OCI-LY1 (cell line): ENCODE measurements at regions not wholly inside any gene's neighbourhood (a gene's known extent, or its start where the extent isn't known, plus 50 kb on each side); places are given as distances from the start of the nearest gene placed in this dataset.

Source experiments
- H2AFZ ChIP-seq: fragments of 200-600 bp; sonication (generic), shearing (Covaris generic); 2 replicates; pipeline ENCODE4 v1.6.0; 2014; ENCODE audit warnings: antibody characterized with exemption, mild to moderate bottlenecking, low read length
- H3F3A ChIP-seq: fragments of 200-600 bp; sonication (generic), shearing (Covaris generic); 2 replicates; pipeline ENCODE4 v1.6.0; 2014; ENCODE audit warnings: mild to moderate bottlenecking, antibody characterized with exemption, low read length, moderate library complexity; ENCODE audit not compliant: insufficient read depth
- H3K27ac ChIP-seq: fragments of 200-600 bp; sonication (generic); 2 replicates; pipeline ENCODE4 v1.5.1; 2014; ENCODE audit warnings: low read length, mixed run types, mild to moderate bottlenecking, low read depth; ENCODE audit not compliant: poor library complexity, severe bottlenecking
- H3K27me3 ChIP-seq: fragments of 200-600 bp; sonication (generic); 2 replicates; pipeline ENCODE4 v1.6.0; 2014; ENCODE audit warnings: antibody characterized with exemption, mild to moderate bottlenecking, low read length, moderate library complexity; ENCODE audit not compliant: insufficient read depth
- H3K36me3 ChIP-seq: fragments of 200-600 bp; sonication (generic); 2 replicates; pipeline ENCODE4 v1.6.1; 2014; ENCODE audit warnings: mild to moderate bottlenecking, antibody characterized with exemption, low read length, moderate library complexity, mixed read lengths; ENCODE audit not compliant: insufficient read depth
- H3K4me1 ChIP-seq: fragments of 200-600 bp; sonication (generic); 2 replicates; pipeline ENCODE4 v1.5.1; 2014; ENCODE audit warnings: mild to moderate bottlenecking, low read length, moderate library complexity; ENCODE audit not compliant: insufficient read depth, severe bottlenecking
- H3K4me2 ChIP-seq: fragments of 200-600 bp; sonication (generic), shearing (Covaris generic); 2 replicates; pipeline ENCODE4 v1.6.1; 2014; ENCODE audit warnings: low read length
- H3K4me3 ChIP-seq: fragments of 200-600 bp; sonication (generic); 2 replicates; pipeline ENCODE4 v1.5.1; 2014; ENCODE audit warnings: low read length, low read depth, mild to moderate bottlenecking, mixed read lengths; ENCODE audit not compliant: poor library complexity, severe bottlenecking
- H3K79me2 ChIP-seq: fragments of 200-600 bp; shearing (Covaris generic); 2 replicates; pipeline ENCODE4 v1.6.1; 2016; ENCODE audit warnings: mixed run types, low read length, mixed read lengths; ENCODE audit not compliant: insufficient read depth
- H3K9ac ChIP-seq: fragments of 200-600 bp; sonication (generic), shearing (Covaris generic); 2 replicates; pipeline ENCODE4 v1.6.1; 2014; ENCODE audit warnings: mild to moderate bottlenecking, low read length, mixed read lengths
- H3K9me2 ChIP-seq: fragments of 200-600 bp; sonication (generic), shearing (Covaris generic); 2 replicates; pipeline ENCODE4 v1.6.1; 2014; ENCODE audit warnings: low read depth, mild to moderate bottlenecking, low read length, mixed read lengths
- H3K9me3 ChIP-seq: fragments of 200-600 bp; shearing (Covaris generic); 2 replicates; pipeline ENCODE4 v1.6.1; 2014; ENCODE audit warnings: low read length, mixed read lengths
- H4K20me1 ChIP-seq: fragments of 200-600 bp; sonication (generic), shearing (Covaris generic); 2 replicates; pipeline ENCODE4 v1.6.0; 2016; ENCODE audit warnings: mild to moderate bottlenecking, low read length; ENCODE audit not compliant: insufficient read depth
- CTCF ChIP-seq: fragments of 200-600 bp; sonication (generic), shearing (Covaris generic); IDR thresholded peaks from 2 replicates; pipeline ENCODE4 v1.5.1; 2017; ENCODE audit warnings: mild to moderate bottlenecking, antibody characterized with exemption, low read length, moderate library complexity, mixed read lengths
- EZH2 ChIP-seq: fragments of 200-600 bp; sonication (generic), shearing (Covaris generic); IDR thresholded peaks from 2 replicates; pipeline ENCODE4 v1.8.0; 2017; ENCODE audit warnings: borderline replicate concordance, mixed run types, mild to moderate bottlenecking, antibody characterized with exemption, low read length, moderate library complexity, mixed read lengths

- Histone ChIP-seq H3K27me3 (no peaks in the 10 kb centered on the region), H3K9ac (no peak overlapping the region), H2AFZ (no peak overlapping the region), H3K27ac (no peak overlapping the region), H3K4me2 (no peak overlapping the region), H3K4me3 (no peak overlapping the region), H3K79me2 (no peaks in the 10 kb centered on the region), H3F3A (no peaks in the 10 kb centered on the region), H3K9me2 (no peaks in the 10 kb centered on the region), H3K9me3 (no peaks in the 10 kb centered on the region), H3K36me3 (no peaks in the 10 kb centered on the region), H4K20me1 (no peaks in the 10 kb centered on the region), H3K4me1 (no peaks in the 10 kb centered on the region)
- TF ChIP-seq CTCF, result no peak
- TF ChIP-seq EZH2, result no peak
These were observed 143.5 kb upstream of the CWC22 start for GRCh38 chr2:180150606-180151005.

- Histone ChIP-seq H3K27me3 (no peaks in the 10 kb centered on the region), H3F3A (no peaks in the 10 kb centered on the region), H3K9ac (no peak overlapping the region), H4K20me1 (no peaks in the 10 kb centered on the region), H3K9me2 (no peaks in the 10 kb centered on the region), H3K4me3 (no peak overlapping the region), H3K4me1 (no peaks in the 10 kb centered on the region), H3K27ac (no peak overlapping the region), H2AFZ (no peak overlapping the region), H3K79me2 (no peaks in the 10 kb centered on the region), H3K36me3 (no peaks in the 10 kb centered on the region), H3K4me2 (no peak overlapping the region), H3K9me3 (no peaks in the 10 kb centered on the region)
- TF ChIP-seq CTCF (no peak), EZH2 (no peak)
These were observed 139.4 kb upstream of the CWC22 start for GRCh38 chr2:180146541-180146940.

- H3K9ac ChIP-seq, result no peak overlapping the region
- H3F3A ChIP-seq, result no peaks in the 10 kb centered on the region
- no peak overlapping the region for H3K27ac ChIP-seq
- TF ChIP-seq CTCF (no peak), EZH2 (no peak)
- no peaks in the 10 kb centered on the region for H3K9me3 ChIP-seq
- no peaks in the 10 kb centered on the region for H4K20me1 ChIP-seq
- no peaks in the 10 kb centered on the region for H3K36me3 ChIP-seq
- no peaks in the 10 kb centered on the region for H3K79me2 ChIP-seq
- no peak overlapping the region for H3K4me2 ChIP-seq
- no peaks in the 10 kb centered on the region for H3K27me3 ChIP-seq
- no peaks in the 10 kb centered on the region for H3K9me2 ChIP-seq
- no peaks in the 10 kb centered on the region for H3K4me1 ChIP-seq
- H3K4me3 ChIP-seq, result no peak overlapping the region
- no peak overlapping the region for H2AFZ ChIP-seq
These were observed 139.0 kb upstream of the CWC22 start for GRCh38 chr2:180146114-180146513.
